ENCODE measurements at regions not wholly inside any gene's neighbourhood (a gene's known extent, or its start where the extent isn't known, plus 50 kb on each side); places are given as distances from the start of the nearest gene placed in this dataset.

GRCh38 chr3:145620002-145620401 is 541.0 kb downstream of the PLOD2 start:
- no peaks in the 10 kb centered on the region for H3K79me2 ChIP-seq (replicated peaks; ENCODE audit: insufficient read depth)
- H4K20me1 ChIP-seq (replicated peaks; ENCODE audit: insufficient read depth), result no peaks in the 10 kb centered on the region
- peaks cover 8% of the 10 kb centered on the region; the same call in 2 of the 3 replicates for H3K9me3 Mint-ChIP-seq
- H3F3A ChIP-seq (replicated peaks; ENCODE audit: low read depth), result no peaks in the 10 kb centered on the region
- no peaks in the 10 kb centered on the region for H3K36me3 ChIP-seq (ENCODE audit: insufficient read depth)
- H3K4me2 ChIP-seq, result no peak overlapping the region
- no peak overlapping the region for H3K27ac Mint-ChIP-seq
- H3K27ac ChIP-seq (ENCODE audit: low read depth), result no peak overlapping the region
- 0 out of 2 replicates have a peak overlapping the region, but pooled peaks have one; percentile 38 for H2AFZ ChIP-seq
- peaks cover 4% of the 10 kb centered on the region; the same call in 1 of the 3 replicates for H3K36me3 Mint-ChIP-seq (ENCODE audit: low read depth)
- H3K27me3 Mint-ChIP-seq (ENCODE audit: insufficient read depth, low read depth, poor library complexity), result peaks cover 3% of the 10 kb centered on the region
- TF ChIP-seq EZH2 (IDR thresholded peaks at IDR 0.05; ENCODE audit: low read depth, unreplicated experiment) (no peak), CREB1 (CRISPR knock-in tag; IDR thresholded peaks at IDR 0.05; ENCODE audit: low read depth) (no peak), ZNF331 (CRISPR knock-in tag; IDR thresholded peaks at IDR 0.05; ENCODE audit: low read depth) (no peak), STAT1 (IDR thresholded peaks at IDR 0.05; ENCODE audit: unreplicated experiment) (no peak), NANOG (IDR thresholded peaks at IDR 0.05; ENCODE audit: borderline replicate concordance) (no peak), POLR2AphosphoS5 (IDR thresholded peaks at IDR 0.05; ENCODE audit: low read depth) (no peak), JUNB (IDR thresholded peaks at IDR 0.05; ENCODE audit: unreplicated experiment) (no peak), EZH2phosphoT487 (IDR thresholded peaks at IDR 0.05; ENCODE audit: unreplicated experiment) (no peak)
- TF ChIP-seq, protein P1, sequence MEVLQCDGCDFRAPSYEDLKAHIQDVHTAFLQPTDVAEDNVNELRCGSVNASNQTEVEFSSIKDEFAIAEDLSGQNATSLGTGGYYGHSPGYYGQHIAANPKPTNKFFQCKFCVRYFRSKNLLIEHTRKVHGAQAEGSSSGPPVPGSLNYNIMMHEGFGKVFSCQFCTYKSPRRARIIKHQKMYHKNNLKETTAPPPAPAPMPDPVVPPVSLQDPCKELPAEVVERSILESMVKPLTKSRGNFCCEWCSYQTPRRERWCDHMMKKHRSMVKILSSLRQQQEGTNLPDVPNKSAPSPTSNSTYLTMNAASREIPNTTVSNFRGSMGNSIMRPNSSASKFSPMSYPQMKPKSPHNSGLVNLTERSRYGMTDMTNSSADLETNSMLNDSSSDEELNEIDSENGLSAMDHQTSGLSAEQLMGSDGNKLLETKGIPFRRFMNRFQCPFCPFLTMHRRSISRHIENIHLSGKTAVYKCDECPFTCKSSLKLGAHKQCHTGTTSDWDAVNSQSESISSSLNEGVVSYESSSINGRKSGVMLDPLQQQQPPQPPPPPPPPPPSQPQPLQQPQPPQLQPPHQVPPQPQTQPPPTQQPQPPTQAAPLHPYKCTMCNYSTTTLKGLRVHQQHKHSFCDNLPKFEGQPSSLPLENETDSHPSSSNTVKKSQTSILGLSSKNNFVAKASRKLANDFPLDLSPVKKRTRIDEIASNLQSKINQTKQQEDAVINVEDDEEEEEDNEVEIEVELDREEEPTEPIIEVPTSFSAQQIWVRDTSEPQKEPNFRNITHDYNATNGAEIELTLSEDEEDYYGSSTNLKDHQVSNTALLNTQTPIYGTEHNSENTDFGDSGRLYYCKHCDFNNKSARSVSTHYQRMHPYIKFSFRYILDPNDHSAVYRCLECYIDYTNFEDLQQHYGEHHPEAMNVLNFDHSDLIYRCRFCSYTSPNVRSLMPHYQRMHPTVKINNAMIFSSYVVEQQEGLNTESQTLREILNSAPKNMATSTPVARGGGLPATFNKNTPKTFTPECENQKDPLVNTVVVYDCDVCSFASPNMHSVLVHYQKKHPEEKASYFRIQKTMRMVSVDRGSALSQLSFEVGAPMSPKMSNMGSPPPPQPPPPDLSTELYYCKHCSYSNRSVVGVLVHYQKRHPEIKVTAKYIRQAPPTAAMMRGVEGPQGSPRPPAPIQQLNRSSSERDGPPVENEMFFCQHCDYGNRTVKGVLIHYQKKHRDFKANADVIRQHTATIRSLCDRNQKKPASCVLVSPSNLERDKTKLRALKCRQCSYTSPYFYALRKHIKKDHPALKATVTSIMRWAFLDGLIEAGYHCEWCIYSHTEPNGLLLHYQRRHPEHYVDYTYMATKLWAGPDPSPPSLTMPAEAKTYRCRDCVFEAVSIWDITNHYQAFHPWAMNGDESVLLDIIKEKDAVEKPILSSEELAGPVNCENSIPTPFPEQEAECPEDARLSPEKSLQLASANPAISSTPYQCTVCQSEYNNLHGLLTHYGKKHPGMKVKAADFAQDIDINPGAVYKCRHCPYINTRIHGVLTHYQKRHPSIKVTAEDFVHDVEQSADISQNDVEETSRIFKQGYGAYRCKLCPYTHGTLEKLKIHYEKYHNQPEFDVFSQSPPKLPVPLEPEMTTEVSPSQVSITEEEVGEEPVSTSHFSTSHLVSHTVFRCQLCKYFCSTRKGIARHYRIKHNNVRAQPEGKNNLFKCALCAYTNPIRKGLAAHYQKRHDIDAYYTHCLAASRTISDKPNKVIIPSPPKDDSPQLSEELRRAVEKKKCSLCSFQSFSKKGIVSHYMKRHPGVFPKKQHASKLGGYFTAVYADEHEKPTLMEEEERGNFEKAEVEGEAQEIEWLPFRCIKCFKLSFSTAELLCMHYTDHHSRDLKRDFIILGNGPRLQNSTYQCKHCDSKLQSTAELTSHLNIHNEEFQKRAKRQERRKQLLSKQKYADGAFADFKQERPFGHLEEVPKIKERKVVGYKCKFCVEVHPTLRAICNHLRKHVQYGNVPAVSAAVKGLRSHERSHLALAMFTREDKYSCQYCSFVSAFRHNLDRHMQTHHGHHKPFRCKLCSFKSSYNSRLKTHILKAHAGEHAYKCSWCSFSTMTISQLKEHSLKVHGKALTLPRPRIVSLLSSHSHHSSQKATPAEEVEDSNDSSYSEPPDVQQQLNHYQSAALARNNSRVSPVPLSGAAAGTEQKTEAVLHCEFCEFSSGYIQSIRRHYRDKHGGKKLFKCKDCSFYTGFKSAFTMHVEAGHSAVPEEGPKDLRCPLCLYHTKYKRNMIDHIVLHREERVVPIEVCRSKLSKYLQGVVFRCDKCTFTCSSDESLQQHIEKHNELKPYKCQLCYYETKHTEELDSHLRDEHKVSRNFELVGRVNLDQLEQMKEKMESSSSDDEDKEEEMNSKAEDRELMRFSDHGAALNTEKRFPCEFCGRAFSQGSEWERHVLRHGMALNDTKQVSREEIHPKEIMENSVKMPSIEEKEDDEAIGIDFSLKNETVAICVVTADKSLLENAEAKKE (CRISPR knock-in tag; IDR thresholded peaks at IDR 0.05), result no peak
- TF ChIP-seq, protein P2, sequence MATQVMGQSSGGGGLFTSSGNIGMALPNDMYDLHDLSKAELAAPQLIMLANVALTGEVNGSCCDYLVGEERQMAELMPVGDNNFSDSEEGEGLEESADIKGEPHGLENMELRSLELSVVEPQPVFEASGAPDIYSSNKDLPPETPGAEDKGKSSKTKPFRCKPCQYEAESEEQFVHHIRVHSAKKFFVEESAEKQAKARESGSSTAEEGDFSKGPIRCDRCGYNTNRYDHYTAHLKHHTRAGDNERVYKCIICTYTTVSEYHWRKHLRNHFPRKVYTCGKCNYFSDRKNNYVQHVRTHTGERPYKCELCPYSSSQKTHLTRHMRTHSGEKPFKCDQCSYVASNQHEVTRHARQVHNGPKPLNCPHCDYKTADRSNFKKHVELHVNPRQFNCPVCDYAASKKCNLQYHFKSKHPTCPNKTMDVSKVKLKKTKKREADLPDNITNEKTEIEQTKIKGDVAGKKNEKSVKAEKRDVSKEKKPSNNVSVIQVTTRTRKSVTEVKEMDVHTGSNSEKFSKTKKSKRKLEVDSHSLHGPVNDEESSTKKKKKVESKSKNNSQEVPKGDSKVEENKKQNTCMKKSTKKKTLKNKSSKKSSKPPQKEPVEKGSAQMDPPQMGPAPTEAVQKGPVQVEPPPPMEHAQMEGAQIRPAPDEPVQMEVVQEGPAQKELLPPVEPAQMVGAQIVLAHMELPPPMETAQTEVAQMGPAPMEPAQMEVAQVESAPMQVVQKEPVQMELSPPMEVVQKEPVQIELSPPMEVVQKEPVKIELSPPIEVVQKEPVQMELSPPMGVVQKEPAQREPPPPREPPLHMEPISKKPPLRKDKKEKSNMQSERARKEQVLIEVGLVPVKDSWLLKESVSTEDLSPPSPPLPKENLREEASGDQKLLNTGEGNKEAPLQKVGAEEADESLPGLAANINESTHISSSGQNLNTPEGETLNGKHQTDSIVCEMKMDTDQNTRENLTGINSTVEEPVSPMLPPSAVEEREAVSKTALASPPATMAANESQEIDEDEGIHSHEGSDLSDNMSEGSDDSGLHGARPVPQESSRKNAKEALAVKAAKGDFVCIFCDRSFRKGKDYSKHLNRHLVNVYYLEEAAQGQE (IDR thresholded peaks at IDR 0.05; ENCODE audit: unreplicated experiment), result no peak
- TF ChIP-seq, protein P3, sequence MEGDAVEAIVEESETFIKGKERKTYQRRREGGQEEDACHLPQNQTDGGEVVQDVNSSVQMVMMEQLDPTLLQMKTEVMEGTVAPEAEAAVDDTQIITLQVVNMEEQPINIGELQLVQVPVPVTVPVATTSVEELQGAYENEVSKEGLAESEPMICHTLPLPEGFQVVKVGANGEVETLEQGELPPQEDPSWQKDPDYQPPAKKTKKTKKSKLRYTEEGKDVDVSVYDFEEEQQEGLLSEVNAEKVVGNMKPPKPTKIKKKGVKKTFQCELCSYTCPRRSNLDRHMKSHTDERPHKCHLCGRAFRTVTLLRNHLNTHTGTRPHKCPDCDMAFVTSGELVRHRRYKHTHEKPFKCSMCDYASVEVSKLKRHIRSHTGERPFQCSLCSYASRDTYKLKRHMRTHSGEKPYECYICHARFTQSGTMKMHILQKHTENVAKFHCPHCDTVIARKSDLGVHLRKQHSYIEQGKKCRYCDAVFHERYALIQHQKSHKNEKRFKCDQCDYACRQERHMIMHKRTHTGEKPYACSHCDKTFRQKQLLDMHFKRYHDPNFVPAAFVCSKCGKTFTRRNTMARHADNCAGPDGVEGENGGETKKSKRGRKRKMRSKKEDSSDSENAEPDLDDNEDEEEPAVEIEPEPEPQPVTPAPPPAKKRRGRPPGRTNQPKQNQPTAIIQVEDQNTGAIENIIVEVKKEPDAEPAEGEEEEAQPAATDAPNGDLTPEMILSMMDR (conservative IDR thresholded peaks at IDR 0.05; ENCODE audit: low read depth in 2 of 2), result no peak
- no peak for DNase-seq (ENCODE audit: low spot score)
- H3K4me1 ChIP-seq (ENCODE audit: insufficient read depth), result no peaks in the 10 kb centered on the region
- no peak overlapping the region for H3K4me3 ChIP-seq
- no peak overlapping the region for H3K4me3 Mint-ChIP-seq
- no peaks in the 10 kb centered on the region for H3K27me3 ChIP-seq (ENCODE audit: insufficient read depth)
- no peaks in the 10 kb centered on the region; the same call in 2 of the 3 replicates for H3K4me1 Mint-ChIP-seq
- no peak for ATAC-seq
- 0 out of 2 replicates have a peak, but pooled peaks cover 11% of the 10 kb centered on the region for H3K9me2 ChIP-seq (ENCODE audit: insufficient read depth)
